Upper lobe of left lung (tissue), 4 donors: ENCODE measurements at regions not wholly inside any gene's neighbourhood (a gene's known extent, or its start where the extent isn't known, plus 50 kb on each side); places are given as distances from the start of the nearest gene placed in this dataset.

Experiments
- CTCF ChIP-seq, 6 experiments: fragments of 450-650 bp in 4 of 6; fragments of 200-600 bp in 2 of 6; sonication (generic) in 2 of 6; IDR thresholded peaks; one replicate each; pipeline ENCODE4 v1.5.1; 2016 to 2019; ENCODE audit warnings: antibody characterized with exemption in 6 of 6
- EP300 ChIP-seq, 4 donors: sonication (generic); formaldehyde crosslinking; IDR thresholded peaks; one replicate each; pipeline ENCODE4 v1.5.1; 2017; ENCODE audit warnings: antibody characterized with exemption in 4 of 4, control low read depth in 2 of 4
- POLR2AphosphoS5 ChIP-seq, 2 donors: sonication (generic); formaldehyde crosslinking; IDR thresholded peaks; one replicate each; pipeline ENCODE4 v1.5.1; 2017; ENCODE audit warnings: antibody characterized with exemption in 2 of 2

- TF ChIP-seq EP300 (IDR thresholded peaks at IDR 0.05) (no peak), POLR2AphosphoS5 (IDR thresholded peaks at IDR 0.05) (no peak), CTCF (IDR thresholded peaks at IDR 0.05) (no peak)
Measured at GRCh38 chr16:76118344-76118743, 158.9 kb upstream of the CNTNAP4 start.
